GM23338 (cell line): ENCODE measurements at regions not wholly inside any gene's neighbourhood (a gene's known extent, or its start where the extent isn't known, plus 50 kb on each side); places are given as distances from the start of the nearest gene placed in this dataset.

ENCODE experiments used
- ATAC-seq: fragments of 200-7000 bp; cut with Tn5 transposase; 3 replicates; pipeline ENCODE4 v1.9.1; 2020
- DNase-seq: peaks from one replicate; pipeline ENCODE4 v3.0.0-alpha.2; 2015; ENCODE audit warnings: low spot score
- H2AFZ ChIP-seq: fragments of 200-600 bp; sonication (generic); 2 replicates; pipeline ENCODE4 v1.8.0; 2016; ENCODE audit warnings: antibody characterized with exemption, mild to moderate bottlenecking, moderate library complexity
- H3F3A ChIP-seq: fragments of 200-600 bp; sonication (generic); replicated peaks from 2 replicates; pipeline ENCODE4 v1.8.0; 2017; ENCODE audit warnings: antibody characterized with exemption, mixed run types, low read depth
- H3K27ac ChIP-seq: fragments of 200-600 bp; sonication (generic); 2 replicates; pipeline ENCODE4 v1.6.1; 2016; ENCODE audit warnings: low read depth
- H3K27me3 ChIP-seq: fragments of 200-600 bp; sonication (generic); 2 replicates; pipeline ENCODE4 v1.8.0; 2016; ENCODE audit warnings: mild to moderate bottlenecking, mixed run types, moderate library complexity; ENCODE audit not compliant: insufficient read depth
- H3K36me3 ChIP-seq: fragments of 200-600 bp; sonication (generic); 2 replicates; pipeline ENCODE4 v1.8.0; 2016; ENCODE audit warnings: mild to moderate bottlenecking; ENCODE audit not compliant: insufficient read depth
- H3K4me1 ChIP-seq: fragments of 200-600 bp; sonication (generic); 2 replicates; pipeline ENCODE4 v1.8.0; 2016; ENCODE audit warnings: mild to moderate bottlenecking, moderate library complexity; ENCODE audit not compliant: insufficient read depth
- H3K4me2 ChIP-seq: fragments of 200-600 bp; sonication (generic); 2 replicates; pipeline ENCODE4 v1.7.1; 2017; ENCODE audit warnings: mixed run types
- H3K4me3 ChIP-seq: fragments of 200-600 bp; sonication (generic); 2 replicates; pipeline ENCODE4 v1.6.1; 2016; ENCODE audit warnings: mixed run types
- H3K79me2 ChIP-seq: fragments of 200-600 bp; sonication (generic); replicated peaks from 2 replicates; pipeline ENCODE4 v1.8.0; 2017; ENCODE audit warnings: mild to moderate bottlenecking; ENCODE audit not compliant: insufficient read depth
- H3K9me2 ChIP-seq: fragments of 200-600 bp; sonication (generic); 2 replicates; pipeline ENCODE4 v1.8.0; 2017; ENCODE audit not compliant: insufficient read depth
- H4K20me1 ChIP-seq: fragments of 200-600 bp; sonication (generic); replicated peaks from 2 replicates; pipeline ENCODE4 v1.8.0; 2017; ENCODE audit warnings: mild to moderate bottlenecking; ENCODE audit not compliant: insufficient read depth
- H3K27ac Mint-ChIP-seq: 2 replicates; pipeline ENCODE4 v1.8.0; 2020; ENCODE audit warnings: inconsistent platforms, mild to moderate bottlenecking, moderate library complexity, mixed read lengths
- H3K27me3 Mint-ChIP-seq: 3 replicates; pipeline ENCODE4 v1.8.0; 2022; ENCODE audit warnings: low read depth, mild to moderate bottlenecking, moderate library complexity, mixed read lengths, inconsistent platforms; ENCODE audit not compliant: insufficient read depth, poor library complexity
- H3K36me3 Mint-ChIP-seq: 3 replicates; pipeline ENCODE4 v1.8.0; 2021; ENCODE audit warnings: low read depth, mild to moderate bottlenecking, inconsistent platforms, moderate library complexity, mixed read lengths
- H3K4me1 Mint-ChIP-seq: 3 replicates; pipeline ENCODE4 v1.8.0; 2020; ENCODE audit warnings: mild to moderate bottlenecking, inconsistent platforms, mixed read lengths
- H3K4me3 Mint-ChIP-seq: 3 replicates; pipeline ENCODE4 v1.8.0; 2021; ENCODE audit warnings: moderate library complexity, mild to moderate bottlenecking, inconsistent platforms, mixed read lengths
- H3K9me3 Mint-ChIP-seq: 3 replicates; pipeline ENCODE4 v1.8.0; 2020; ENCODE audit warnings: moderate library complexity, mild to moderate bottlenecking, inconsistent platforms, mixed read lengths
- CREB1 ChIP-seq: fragments of 250-450 bp; sonication (Bioruptor Pico); IDR thresholded peaks from 2 replicates; pipeline ENCODE4 v1.5.0; 2020; ENCODE audit warnings: low read depth, mild to moderate bottlenecking, moderate library complexity
- CTCF ChIP-seq, 2 experiments: fragments of 200-600 bp in 1 of 2; sonication (generic) in 1 of 2; conservative IDR thresholded peaks; 2 replicates each; pipeline versions ENCODE4 v1.5.1 to v1.6.1; 2016 to 2017; ENCODE audit warnings: antibody characterized with exemption in 2 of 2, low read depth in 2 of 2, mild to moderate bottlenecking in 2 of 2, moderate library complexity in 1 of 2
- ETS1 ChIP-seq: IDR thresholded peaks from 2 replicates; pipeline ENCODE4 v1.6.1; 2016; ENCODE audit warnings: antibody characterized with exemption
- EZH2 ChIP-seq: fragments of 200-600 bp; sonication (generic); IDR thresholded peaks from one replicate; pipeline ENCODE4 v1.8.0; 2017; ENCODE audit warnings: antibody characterized with exemption, mild to moderate bottlenecking, low read depth; ENCODE audit not compliant: unreplicated experiment
- EZH2phosphoT487 ChIP-seq: fragments of 200-600 bp; sonication (generic); IDR thresholded peaks from one replicate; pipeline ENCODE4 v1.8.1; 2018; ENCODE audit warnings: antibody characterized with exemption; ENCODE audit not compliant: unreplicated experiment
- JUNB ChIP-seq: IDR thresholded peaks from one replicate; pipeline ENCODE4 v1.6.1; 2016; ENCODE audit warnings: antibody characterized with exemption; ENCODE audit not compliant: unreplicated experiment
- NANOG ChIP-seq: IDR thresholded peaks from 2 replicates; pipeline ENCODE4 v1.6.1; 2016; ENCODE audit warnings: antibody characterized with exemption, borderline replicate concordance
- POLR2AphosphoS5 ChIP-seq: IDR thresholded peaks from 2 replicates; pipeline ENCODE4 v1.6.1; 2016; ENCODE audit warnings: antibody characterized with exemption, low read depth
- REST ChIP-seq: IDR thresholded peaks from one replicate; pipeline ENCODE4 v1.6.1; 2018; ENCODE audit warnings: antibody characterized with exemption; ENCODE audit not compliant: unreplicated experiment
- STAT1 ChIP-seq: IDR thresholded peaks from one replicate; pipeline ENCODE4 v1.6.1; 2016; ENCODE audit warnings: antibody characterized with exemption; ENCODE audit not compliant: unreplicated experiment
- ZNF114 ChIP-seq: fragments of 250-450 bp; sonication (Bioruptor Pico); IDR thresholded peaks from 2 replicates; pipeline ENCODE4 v1.5.0; 2020; ENCODE audit warnings: mild to moderate bottlenecking, moderate library complexity
- ZNF331 ChIP-seq: fragments of 250-450 bp; sonication (Bioruptor Pico); IDR thresholded peaks from 2 replicates; pipeline ENCODE4 v1.5.0; 2020; ENCODE audit warnings: low read depth, mild to moderate bottlenecking, moderate library complexity
- ZNF462 ChIP-seq: fragments of 250-450 bp; sonication (Bioruptor Pico); IDR thresholded peaks from 2 replicates; pipeline ENCODE4 v1.5.0; 2020; ENCODE audit warnings: mild to moderate bottlenecking, moderate library complexity

GRCh38 chr1:217053676-217054075 is 330.4 kb upstream of the ESRRG start:
- Histone ChIP-seq H3K4me1 (no peaks in the 10 kb centered on the region), H3K27ac (no peak overlapping the region), H2AFZ (no peak overlapping the region), H3K4me3 (no peak overlapping the region), H3F3A (no peaks in the 10 kb centered on the region), H3K27me3 (no peaks in the 10 kb centered on the region), H4K20me1 (no peaks in the 10 kb centered on the region), H3K9me2 (0 out of 2 replicates have a peak, but pooled peaks cover 8% of the 10 kb centered on the region), H3K4me2 (no peak overlapping the region), H3K79me2 (no peaks in the 10 kb centered on the region), H3K36me3 (no peaks in the 10 kb centered on the region)
- H3K4me3 Mint-ChIP-seq, result no peak overlapping the region
- no peak overlapping the region for H3K27ac Mint-ChIP-seq
- TF ChIP-seq CREB1 (CRISPR knock-in tag) (no peak), ZNF462 (CRISPR knock-in tag) (no peak), EZH2 (no peak), REST (no peak), NANOG (no peak), CTCF (conservative IDR thresholded peaks at IDR 0.05; ENCODE audit: low read depth in 2 of 2) (no peak), POLR2AphosphoS5 (no peak), JUNB (no peak), ETS1 (no peak), ZNF114 (CRISPR knock-in tag) (no peak), EZH2phosphoT487 (no peak), ZNF331 (CRISPR knock-in tag) (no peak), STAT1 (no peak)
- DNase-seq, result no peak
- H3K27me3 Mint-ChIP-seq, result peaks cover 4% of the 10 kb centered on the region
- H3K4me1 Mint-ChIP-seq, result no peaks in the 10 kb centered on the region
- no peak for ATAC-seq
- no peaks in the 10 kb centered on the region for H3K9me3 Mint-ChIP-seq
- H3K36me3 Mint-ChIP-seq, result no peaks in the 10 kb centered on the region; the same call in 2 of the 3 replicates
